Neural cell (in vitro differentiated cells): ENCODE measurements at regions not wholly inside any gene's neighbourhood (a gene's known extent, or its start where the extent isn't known, plus 50 kb on each side); places are given as distances from the start of the nearest gene placed in this dataset.

Experiments used
- EP300 ChIP-seq: fragments of 450-650 bp; conservative IDR thresholded peaks from 2 replicates; pipeline ENCODE4 v1.6.1; 2014; ENCODE audit warnings: antibody characterized with exemption, mild to moderate bottlenecking, moderate library complexity; ENCODE audit not compliant: poor library complexity, severe bottlenecking
- EZH2 ChIP-seq: fragments of 200-600, 300-800 bp; shearing (Covaris generic), sonication (generic); IDR thresholded peaks from 2 replicates; pipeline ENCODE4 v1.6.1; 2014; ENCODE audit warnings: antibody characterized with exemption, low read length, borderline replicate concordance, mild to moderate bottlenecking; ENCODE audit not compliant: insufficient read depth, poor library complexity, severe bottlenecking
- MXI1 ChIP-seq: fragments of 450-650 bp; conservative IDR thresholded peaks from 2 replicates; pipeline ENCODE4 v1.6.1; 2014; ENCODE audit warnings: antibody characterized with exemption, mild to moderate bottlenecking; ENCODE audit not compliant: poor library complexity, severe bottlenecking
- POLR2AphosphoS5 ChIP-seq: IDR thresholded peaks from 2 replicates; pipeline ENCODE4 v1.6.1; 2012
- RAD21 ChIP-seq: fragments of 450-650 bp; conservative IDR thresholded peaks from 2 replicates; pipeline ENCODE4 v1.6.1; 2014; ENCODE audit warnings: antibody characterized with exemption, mild to moderate bottlenecking, moderate library complexity
- REST ChIP-seq: IDR thresholded peaks from 2 replicates; pipeline ENCODE4 v1.6.1; 2012; ENCODE audit warnings: borderline replicate concordance
- SMC3 ChIP-seq: fragments of 450-650 bp; conservative IDR thresholded peaks from 2 replicates; pipeline ENCODE4 v1.6.1; 2014; ENCODE audit warnings: antibody characterized with exemption, mild to moderate bottlenecking, moderate library complexity; ENCODE audit not compliant: poor library complexity
- TAF1 ChIP-seq: IDR thresholded peaks from 2 replicates; pipeline ENCODE4 v1.6.1; 2012; ENCODE audit warnings: low read depth
- TF ChIP-seq, protein P1 (sequence below): fragments of 450-650 bp; IDR thresholded peaks from 2 replicates; pipeline ENCODE4 v1.5.1; 2014; ENCODE audit warnings: antibody characterized with exemption, mild to moderate bottlenecking, moderate library complexity; ENCODE audit not compliant: poor library complexity, severe bottlenecking

DNA sequence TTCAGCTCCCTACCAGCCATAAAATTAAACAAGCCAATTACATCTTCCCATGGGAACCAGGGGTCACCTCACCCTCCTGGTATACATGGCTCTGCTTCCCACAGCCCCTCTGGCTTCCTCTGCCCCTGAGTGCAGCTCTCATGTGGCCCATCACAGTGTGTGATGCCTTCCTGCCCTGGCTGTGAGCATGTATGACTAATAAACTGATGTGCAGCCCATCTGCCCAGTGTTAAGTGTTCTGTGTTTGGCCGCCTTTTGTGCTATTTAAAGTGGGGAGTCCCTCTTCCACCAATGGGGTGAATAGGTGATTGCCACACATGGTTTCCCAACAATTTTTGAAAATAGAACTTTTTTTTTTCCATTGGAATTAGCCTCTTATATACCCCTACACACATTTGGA is 87.7 kb upstream of the PIEZO2 start:
- TF ChIP-seq SMC3, result no peak
- TF ChIP-seq, protein P1, sequence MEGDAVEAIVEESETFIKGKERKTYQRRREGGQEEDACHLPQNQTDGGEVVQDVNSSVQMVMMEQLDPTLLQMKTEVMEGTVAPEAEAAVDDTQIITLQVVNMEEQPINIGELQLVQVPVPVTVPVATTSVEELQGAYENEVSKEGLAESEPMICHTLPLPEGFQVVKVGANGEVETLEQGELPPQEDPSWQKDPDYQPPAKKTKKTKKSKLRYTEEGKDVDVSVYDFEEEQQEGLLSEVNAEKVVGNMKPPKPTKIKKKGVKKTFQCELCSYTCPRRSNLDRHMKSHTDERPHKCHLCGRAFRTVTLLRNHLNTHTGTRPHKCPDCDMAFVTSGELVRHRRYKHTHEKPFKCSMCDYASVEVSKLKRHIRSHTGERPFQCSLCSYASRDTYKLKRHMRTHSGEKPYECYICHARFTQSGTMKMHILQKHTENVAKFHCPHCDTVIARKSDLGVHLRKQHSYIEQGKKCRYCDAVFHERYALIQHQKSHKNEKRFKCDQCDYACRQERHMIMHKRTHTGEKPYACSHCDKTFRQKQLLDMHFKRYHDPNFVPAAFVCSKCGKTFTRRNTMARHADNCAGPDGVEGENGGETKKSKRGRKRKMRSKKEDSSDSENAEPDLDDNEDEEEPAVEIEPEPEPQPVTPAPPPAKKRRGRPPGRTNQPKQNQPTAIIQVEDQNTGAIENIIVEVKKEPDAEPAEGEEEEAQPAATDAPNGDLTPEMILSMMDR, result no peak
- TF ChIP-seq RAD21, result no peak
- no peak for TF ChIP-seq REST
- no peak for TF ChIP-seq EZH2
- TF ChIP-seq MXI1, result no peak
- no peak for TF ChIP-seq POLR2AphosphoS5
- TF ChIP-seq EP300, result no peak
- TF ChIP-seq TAF1, result no peak
